ENCODE measurements at regions not wholly inside any gene's neighbourhood (a gene's known extent, or its start where the extent isn't known, plus 50 kb on each side); places are given as distances from the start of the nearest gene placed in this dataset.
A peak's percentile ranks its signal among the peaks of the same experiment; 100 is the strongest.

DNA sequence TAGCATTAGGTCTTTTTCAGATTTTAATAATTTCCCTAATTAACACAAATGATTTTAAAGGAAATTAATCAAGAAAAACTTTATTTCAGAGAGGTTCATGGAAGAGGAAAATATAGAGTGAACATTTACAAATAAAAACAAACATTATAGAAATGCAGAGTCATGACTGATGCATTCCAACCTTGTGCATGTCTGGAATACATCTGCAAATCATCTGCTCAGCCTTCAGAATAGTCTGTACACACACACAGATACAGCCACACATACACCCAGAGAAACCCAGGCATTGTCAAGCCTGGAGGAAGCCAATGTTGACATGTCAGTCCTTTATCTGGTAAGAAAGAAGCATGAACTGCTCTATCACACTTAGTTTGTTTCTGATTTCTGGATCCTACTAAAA is 61.3 kb upstream of the NFKB1 start:
- DNase-seq (ENCODE audit: low read depth in 2 of 2, low spot score in 1 of 2) = no peak

DNA sequence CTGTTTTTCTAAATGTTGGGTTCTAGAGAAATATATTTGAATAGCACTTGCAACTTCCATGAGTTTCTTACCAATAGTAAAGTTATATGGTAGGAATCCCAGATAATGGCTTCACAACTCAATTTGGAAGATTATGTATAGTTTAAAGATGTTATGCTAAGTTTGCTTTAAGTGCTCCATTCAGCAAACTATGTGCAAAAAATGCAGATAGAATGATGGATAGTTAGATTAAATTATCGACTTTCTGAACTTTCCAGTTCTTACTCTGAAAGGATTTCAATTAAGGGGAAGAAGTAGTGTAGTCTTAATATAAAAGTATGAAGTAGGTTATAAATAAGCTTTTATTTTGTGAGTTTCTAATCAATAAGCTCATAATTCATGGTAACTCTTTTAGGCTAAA is 60.7 kb upstream of the NFKB1 start:
- no peak for DNase-seq (ENCODE audit: low read depth in 2 of 2, low spot score in 1 of 2)

DNA sequence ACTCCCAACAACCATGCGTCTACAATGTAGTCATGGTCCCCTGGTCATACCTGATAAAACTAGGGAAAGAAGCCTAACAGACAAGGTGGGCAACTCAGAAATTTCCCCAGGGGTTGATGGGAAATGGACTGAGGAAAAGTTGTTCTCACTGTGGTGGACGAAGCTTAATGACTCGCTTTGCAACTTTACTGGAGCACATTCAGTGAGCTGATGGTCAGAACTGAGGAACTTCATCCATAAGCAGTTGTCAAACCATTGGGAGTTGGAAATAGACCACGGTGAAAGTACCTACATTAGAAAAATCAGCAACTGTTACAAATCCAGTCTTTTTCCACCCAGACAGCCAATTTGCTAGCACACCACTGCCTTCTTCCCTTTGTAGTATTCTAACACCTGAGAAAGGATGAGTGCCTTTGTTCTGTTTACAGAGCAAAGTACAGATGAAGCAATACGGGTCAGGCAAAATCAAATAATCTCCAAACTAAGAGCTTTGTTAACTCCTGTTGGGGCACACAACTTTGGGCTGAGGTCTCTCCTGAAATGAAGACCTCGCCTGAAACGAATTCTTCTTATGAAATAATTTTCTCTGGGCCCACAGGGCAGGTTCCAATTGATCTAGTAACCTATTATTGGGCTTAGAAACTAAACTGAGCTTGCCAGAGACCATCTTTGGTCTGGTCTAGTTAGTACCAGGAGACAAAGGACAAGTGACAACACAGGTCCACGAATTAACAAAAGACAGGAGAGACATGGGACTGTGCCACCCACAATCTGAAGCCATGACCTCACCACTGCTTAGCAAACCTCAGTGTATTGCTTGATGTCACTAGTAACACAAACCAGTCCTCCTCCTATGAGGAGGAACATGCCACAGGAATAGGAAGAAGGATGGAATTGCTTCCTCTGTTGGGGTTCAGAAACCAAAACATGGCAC is 58.9 kb upstream of the NFKB1 start:
- no peak for DNase-seq (ENCODE audit: low read depth in 2 of 2, low spot score in 1 of 2)

DNA sequence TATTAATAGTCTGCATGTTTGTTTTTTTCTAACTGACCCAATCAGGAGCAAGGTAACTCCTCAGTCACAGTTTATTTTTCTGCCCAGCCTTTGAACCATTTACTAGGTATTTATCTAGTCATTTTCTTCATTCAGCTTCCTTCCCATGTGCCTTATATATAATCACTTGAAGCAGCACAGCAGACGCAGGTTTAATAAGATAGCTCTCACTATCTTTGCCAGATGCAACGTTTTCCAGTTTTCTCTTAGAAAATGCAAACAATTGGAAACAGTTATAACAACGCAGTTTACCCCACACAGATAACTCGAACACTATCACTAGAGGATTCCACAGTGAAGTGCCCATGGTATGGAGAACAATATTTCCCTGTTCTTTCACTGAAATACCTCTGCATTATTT is 56.4 kb upstream of the NFKB1 start:
- DNase-seq (ENCODE audit: low read depth in 2 of 2, low spot score in 1 of 2) = no peak

DNA sequence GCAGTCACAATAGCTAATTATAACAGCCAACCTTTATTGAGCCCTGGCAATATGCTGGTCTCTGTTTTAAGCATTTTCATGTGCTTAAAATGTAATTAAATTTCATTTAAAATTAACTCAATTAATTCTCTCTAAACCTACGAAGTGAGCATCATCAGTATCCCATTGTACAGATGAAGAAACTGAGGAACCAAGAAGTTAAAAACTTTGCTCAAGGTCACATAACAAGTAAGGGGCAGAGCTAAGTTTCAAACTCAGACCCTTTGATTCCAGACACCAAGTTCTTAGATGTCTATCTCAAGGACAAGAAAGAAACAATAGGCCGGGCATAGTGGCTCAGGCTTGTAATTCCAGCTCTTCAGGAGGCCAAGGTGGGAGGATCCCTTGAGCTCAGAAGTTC is 55.9 kb upstream of the NFKB1 start:
- DNase-seq (ENCODE audit: low read depth in 2 of 2, low spot score in 1 of 2) = no peak

DNA sequence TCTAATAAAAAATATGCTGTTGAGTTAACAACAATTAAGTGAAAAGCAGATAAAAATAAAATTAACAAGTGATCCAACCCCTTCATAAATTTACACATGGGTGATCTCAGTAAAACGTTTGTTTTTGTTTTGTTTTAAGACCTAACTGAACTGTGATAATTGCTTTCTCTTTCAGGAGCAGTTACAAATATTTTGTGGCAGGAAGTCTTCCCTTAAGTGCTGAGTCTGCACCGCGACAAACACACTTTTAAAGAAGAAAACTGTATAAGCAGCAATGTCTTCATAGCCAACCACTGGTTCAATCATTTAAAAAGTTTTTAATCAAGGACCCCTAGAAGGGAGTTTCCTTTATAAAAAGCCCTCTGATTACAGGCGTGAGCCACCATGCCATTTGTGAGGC is 53.7 kb upstream of the NFKB1 start:
- DNase-seq (ENCODE audit: low read depth in 2 of 2, low spot score in 1 of 2) = no peak

DNA sequence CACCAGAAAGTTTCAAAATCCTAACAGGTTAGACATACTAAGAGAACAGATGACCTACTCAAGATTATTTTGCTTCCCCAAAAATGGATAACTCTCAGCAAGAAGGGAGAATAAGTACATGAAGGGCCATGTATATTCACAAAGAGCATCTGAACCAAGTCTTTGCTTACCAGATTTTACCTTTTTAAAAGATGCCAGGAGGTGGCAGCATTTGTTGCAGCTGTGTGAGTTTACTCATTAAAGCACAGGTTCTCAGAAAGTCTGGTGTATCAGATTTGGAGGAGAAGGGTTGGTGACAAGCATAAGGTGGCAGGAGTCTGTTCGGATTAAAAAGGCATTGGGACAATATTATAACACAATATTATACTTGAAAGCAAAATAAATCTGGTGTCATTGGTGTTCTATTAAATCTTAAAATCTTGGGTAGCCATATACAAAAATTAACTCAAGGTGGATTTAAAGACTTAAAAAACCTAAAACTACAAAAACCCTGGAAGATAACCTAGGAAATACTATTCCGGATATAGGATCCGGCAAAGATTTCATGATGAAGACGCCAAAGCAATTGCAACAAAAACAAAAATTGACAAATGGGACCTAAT is 51.3 kb upstream of the NFKB1 start:
- peak; percentile 14 to 19 for DNase-seq (ENCODE audit: low read depth in 2 of 2, low spot score in 1 of 2)

DNA sequence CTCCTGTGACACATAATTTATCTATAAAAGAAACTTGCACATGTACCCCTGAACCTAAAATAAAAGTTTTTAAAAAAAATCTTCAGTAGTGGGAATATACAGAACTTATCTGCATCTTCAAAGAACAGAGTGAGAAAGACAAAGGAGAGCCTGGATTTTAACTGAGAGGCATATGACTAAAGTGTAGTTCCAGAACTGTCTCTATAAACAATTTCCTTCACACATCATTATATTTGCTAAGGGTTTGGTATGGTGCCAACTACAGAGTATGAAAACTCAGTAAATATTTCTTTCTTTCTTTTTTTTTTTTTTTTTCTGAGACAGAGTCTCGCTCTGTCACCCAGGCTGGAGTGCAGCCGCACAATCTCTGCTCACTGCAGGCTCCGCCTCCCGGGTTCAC is 49.9 kb upstream of the NFKB1 start:
- DNase-seq (ENCODE audit: low read depth in 2 of 2, low spot score in 1 of 2) = no peak
